ENCODE measurements at regions not wholly inside any gene's neighbourhood (a gene's known extent, or its start where the extent isn't known, plus 50 kb on each side); places are given as distances from the start of the nearest gene placed in this dataset.

- TF ChIP-seq POLR2AphosphoS5 (IDR thresholded peaks at IDR 0.05; ENCODE audit: borderline replicate concordance, low read depth, low read length) (no peak), EZH2 (IDR thresholded peaks at IDR 0.05) (no peak), FOXP2 (optimal IDR thresholded peaks at IDR 0.05; ENCODE audit: control extremely low read depth, extremely low read length, insufficient read depth) (no peak)
Measured at GRCh38 chr9:38336341-38336740, 56.2 kb upstream of the ALDH1B1 start.

All from SK-N-MC (cell line).